ENCODE measurements at regions not wholly inside any gene's neighbourhood (a gene's known extent, or its start where the extent isn't known, plus 50 kb on each side); places are given as distances from the start of the nearest gene placed in this dataset.

DNA sequence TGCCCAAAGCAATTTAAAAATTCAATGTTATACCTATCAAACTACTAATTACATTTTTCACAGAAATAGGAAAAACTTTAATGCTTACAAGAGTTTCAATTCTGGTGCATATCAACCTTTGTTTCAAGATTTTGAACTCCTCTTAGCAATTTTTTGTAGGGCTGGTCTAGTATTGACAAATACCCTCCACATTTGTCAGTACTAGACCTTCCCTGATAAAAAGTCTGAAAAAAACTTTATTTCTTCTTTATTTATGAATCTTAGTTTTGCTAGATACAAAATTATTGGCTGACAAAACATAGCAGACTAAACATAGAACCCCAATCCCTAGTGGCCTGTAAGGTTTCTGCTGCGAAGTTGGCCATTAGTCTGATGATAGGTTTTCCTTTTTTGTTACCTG is 1804.9 kb downstream of the EFNA5 start:
- TF ChIP-seq, protein P1, sequence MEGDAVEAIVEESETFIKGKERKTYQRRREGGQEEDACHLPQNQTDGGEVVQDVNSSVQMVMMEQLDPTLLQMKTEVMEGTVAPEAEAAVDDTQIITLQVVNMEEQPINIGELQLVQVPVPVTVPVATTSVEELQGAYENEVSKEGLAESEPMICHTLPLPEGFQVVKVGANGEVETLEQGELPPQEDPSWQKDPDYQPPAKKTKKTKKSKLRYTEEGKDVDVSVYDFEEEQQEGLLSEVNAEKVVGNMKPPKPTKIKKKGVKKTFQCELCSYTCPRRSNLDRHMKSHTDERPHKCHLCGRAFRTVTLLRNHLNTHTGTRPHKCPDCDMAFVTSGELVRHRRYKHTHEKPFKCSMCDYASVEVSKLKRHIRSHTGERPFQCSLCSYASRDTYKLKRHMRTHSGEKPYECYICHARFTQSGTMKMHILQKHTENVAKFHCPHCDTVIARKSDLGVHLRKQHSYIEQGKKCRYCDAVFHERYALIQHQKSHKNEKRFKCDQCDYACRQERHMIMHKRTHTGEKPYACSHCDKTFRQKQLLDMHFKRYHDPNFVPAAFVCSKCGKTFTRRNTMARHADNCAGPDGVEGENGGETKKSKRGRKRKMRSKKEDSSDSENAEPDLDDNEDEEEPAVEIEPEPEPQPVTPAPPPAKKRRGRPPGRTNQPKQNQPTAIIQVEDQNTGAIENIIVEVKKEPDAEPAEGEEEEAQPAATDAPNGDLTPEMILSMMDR (IDR thresholded peaks at IDR 0.05; ENCODE audit: low read length): no peak
- no peak for TF ChIP-seq EZH2 (IDR thresholded peaks at IDR 0.05; ENCODE audit: borderline replicate concordance, low read length)
